ENCODE measurements at regions not wholly inside any gene's neighbourhood (a gene's known extent, or its start where the extent isn't known, plus 50 kb on each side); places are given as distances from the start of the nearest gene placed in this dataset.
"Not testable (repeated sequence)": the region's sequence is repeated elsewhere in the genome, so short reads cannot be mapped to it uniquely, and the experiment has no call there.

DNA sequence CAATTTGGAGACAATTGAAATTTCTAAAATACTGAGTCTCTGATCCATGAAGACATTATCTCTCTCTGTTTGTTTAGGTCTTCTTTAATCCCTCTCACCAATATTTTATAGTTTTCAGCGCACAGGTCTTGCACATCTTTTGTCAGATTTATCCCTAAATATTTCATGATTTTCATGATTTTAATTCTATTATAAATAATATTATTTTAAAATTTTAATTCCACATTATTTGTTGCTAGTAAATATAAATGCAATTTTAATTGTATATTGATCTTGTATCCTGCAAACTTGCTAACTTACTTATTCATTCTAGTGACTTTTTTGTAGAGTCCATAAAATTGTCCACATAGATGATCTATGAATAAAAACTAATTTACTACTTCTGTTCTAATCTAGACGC lies 112.6 kb upstream of the TNPO1 start:
- no TSS peak for BruUV-seq (replicated peaks)
- Histone ChIP-seq H3F3A (ENCODE audit: low read length, unreplicated experiment) (no peaks in the 10 kb centered on the region), H3K4me1 (ENCODE audit: insufficient read depth, low read length) (no peaks in the 10 kb centered on the region), H3K9me2 (replicated peaks; ENCODE audit: low read length) (no peaks in the 10 kb centered on the region), H3K9ac (ENCODE audit: low read length) (no peak overlapping the region), H3K27ac (ENCODE audit: low read length) (no peak overlapping the region), H2AFZ (ENCODE audit: low read length) (no peak overlapping the region), H3K4me2 (ENCODE audit: low read length) (no peak overlapping the region), H3K36me3 (ENCODE audit: low read depth, low read length) (no peaks in the 10 kb centered on the region), H4K20me1 (ENCODE audit: low read length) (no peaks in the 10 kb centered on the region), H3K79me2 (ENCODE audit: low read length) (no peaks in the 10 kb centered on the region), H3K27me3 (ENCODE audit: low read length) (no peaks in the 10 kb centered on the region), H3K9me3 (ENCODE audit: low read length) (no peaks in the 10 kb centered on the region), H3K4me3 (ENCODE audit: low read length) (no peak overlapping the region)
- intact Hi-C loops (cut with micrococcal nuclease): no loop called here
- POLR2A ChIA-PET (ENCODE audit: unreplicated experiment): no interaction called here
- CTCF ChIA-PET: no interaction called here
- TF ChIP-seq EZH2phosphoT487 (IDR thresholded peaks at IDR 0.05; ENCODE audit: borderline replicate concordance, low read length): no peak
- no peak for TF ChIP-seq EZH2 (IDR thresholded peaks at IDR 0.05; ENCODE audit: low read length, unreplicated experiment)
- TF ChIP-seq, protein P1, sequence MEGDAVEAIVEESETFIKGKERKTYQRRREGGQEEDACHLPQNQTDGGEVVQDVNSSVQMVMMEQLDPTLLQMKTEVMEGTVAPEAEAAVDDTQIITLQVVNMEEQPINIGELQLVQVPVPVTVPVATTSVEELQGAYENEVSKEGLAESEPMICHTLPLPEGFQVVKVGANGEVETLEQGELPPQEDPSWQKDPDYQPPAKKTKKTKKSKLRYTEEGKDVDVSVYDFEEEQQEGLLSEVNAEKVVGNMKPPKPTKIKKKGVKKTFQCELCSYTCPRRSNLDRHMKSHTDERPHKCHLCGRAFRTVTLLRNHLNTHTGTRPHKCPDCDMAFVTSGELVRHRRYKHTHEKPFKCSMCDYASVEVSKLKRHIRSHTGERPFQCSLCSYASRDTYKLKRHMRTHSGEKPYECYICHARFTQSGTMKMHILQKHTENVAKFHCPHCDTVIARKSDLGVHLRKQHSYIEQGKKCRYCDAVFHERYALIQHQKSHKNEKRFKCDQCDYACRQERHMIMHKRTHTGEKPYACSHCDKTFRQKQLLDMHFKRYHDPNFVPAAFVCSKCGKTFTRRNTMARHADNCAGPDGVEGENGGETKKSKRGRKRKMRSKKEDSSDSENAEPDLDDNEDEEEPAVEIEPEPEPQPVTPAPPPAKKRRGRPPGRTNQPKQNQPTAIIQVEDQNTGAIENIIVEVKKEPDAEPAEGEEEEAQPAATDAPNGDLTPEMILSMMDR (conservative IDR thresholded peaks at IDR 0.05; ENCODE audit: low read depth, low read length): no peak
- ATAC-seq (no peak), DNase-seq (no peak)

DNA sequence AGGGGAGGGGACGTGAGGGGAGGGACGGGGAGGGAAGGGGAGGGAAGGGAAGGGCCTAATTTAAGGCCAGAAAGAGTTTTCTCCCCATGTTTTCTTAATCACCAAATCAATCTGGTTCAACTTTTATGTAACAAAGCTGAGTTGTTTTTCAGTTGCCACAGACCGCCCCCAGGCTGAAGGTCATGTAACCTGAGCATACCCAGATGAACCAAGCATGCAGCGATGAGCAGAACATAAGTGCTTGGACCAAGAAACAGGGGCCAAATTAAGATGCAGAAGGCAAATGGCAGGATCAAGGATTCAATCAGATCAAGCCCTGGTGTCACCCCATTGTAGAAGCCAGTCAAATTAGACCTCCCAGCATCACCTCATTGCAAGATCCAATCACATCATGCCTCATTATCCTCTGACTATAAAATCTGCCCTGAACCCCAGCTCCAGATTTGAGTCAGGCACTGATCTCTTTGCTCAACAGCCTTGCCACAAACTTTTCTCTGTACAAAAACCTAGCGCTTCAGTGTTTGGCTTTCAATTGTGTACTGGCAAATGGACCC lies 113.5 kb upstream of the TNPO1 start:
- CTCF ChIA-PET: no interaction called here
- POLR2A ChIA-PET (ENCODE audit: unreplicated experiment): no interaction called here
- no peaks in the 10 kb centered on the region for H3F3A ChIP-seq (ENCODE audit: low read length, unreplicated experiment)
- BruUV-seq (replicated peaks): no TSS peak
- H3K27ac ChIP-seq (ENCODE audit: low read length): no peak overlapping the region
- H3K4me3 ChIP-seq (ENCODE audit: low read length): no peak overlapping the region
- no peaks in the 10 kb centered on the region for H3K4me1 ChIP-seq (ENCODE audit: insufficient read depth, low read length)
- no peaks in the 10 kb centered on the region for H3K9me3 ChIP-seq (ENCODE audit: low read length)
- no peaks in the 10 kb centered on the region for H3K36me3 ChIP-seq (ENCODE audit: low read depth, low read length)
- no peak overlapping the region for H3K9ac ChIP-seq (ENCODE audit: low read length)
- no peak overlapping the region for H2AFZ ChIP-seq (ENCODE audit: low read length)
- TF ChIP-seq, protein P1 (conservative IDR thresholded peaks at IDR 0.05; ENCODE audit: low read depth, low read length): no peak
- TF ChIP-seq EZH2phosphoT487 (IDR thresholded peaks at IDR 0.05; ENCODE audit: borderline replicate concordance, low read length): no peak
- TF ChIP-seq EZH2 (IDR thresholded peaks at IDR 0.05; ENCODE audit: low read length, unreplicated experiment): no peak
- no peak for ATAC-seq
- no peak overlapping the region for H3K4me2 ChIP-seq (ENCODE audit: low read length)
- no peak for DNase-seq
- no peaks in the 10 kb centered on the region for H3K9me2 ChIP-seq (replicated peaks; ENCODE audit: low read length)
- intact Hi-C loops (cut with micrococcal nuclease): no loop called here
- H3K27me3 ChIP-seq (ENCODE audit: low read length): no peaks in the 10 kb centered on the region
- H3K79me2 ChIP-seq (ENCODE audit: low read length): no peaks in the 10 kb centered on the region
- H4K20me1 ChIP-seq (ENCODE audit: low read length): no peaks in the 10 kb centered on the region

DNA sequence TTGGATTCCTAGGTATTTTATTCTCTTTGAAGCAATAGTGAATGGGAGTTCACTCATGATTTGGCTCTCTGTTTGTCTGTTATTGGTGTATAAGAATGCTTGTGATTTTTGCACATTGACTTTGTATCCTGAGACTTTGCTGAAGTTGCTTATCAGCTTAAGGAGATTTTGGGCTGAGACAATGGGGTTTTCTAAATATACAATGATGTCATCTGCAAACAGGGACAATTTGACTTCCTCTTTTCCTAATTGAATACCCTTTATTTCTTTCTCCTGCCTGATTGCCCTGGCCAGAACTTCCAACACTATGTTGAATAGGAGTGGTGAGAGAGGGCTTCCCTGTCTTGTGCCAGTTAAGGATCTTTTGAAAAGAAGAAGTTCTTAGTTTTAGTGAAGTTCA lies 114.4 kb upstream of the TNPO1 start:
- BruUV-seq (replicated peaks); H3K4me1 ChIP-seq (ENCODE audit: insufficient read depth, low read length); H4K20me1 ChIP-seq (ENCODE audit: low read length); H3K4me2 ChIP-seq (ENCODE audit: low read length); H3K9me2 ChIP-seq (replicated peaks; ENCODE audit: low read length); POLR2A ChIA-PET (ENCODE audit: unreplicated experiment); H3K9me3 ChIP-seq (ENCODE audit: low read length); H3K79me2 ChIP-seq (ENCODE audit: low read length); intact Hi-C loops (cut with micrococcal nuclease); H3K27ac ChIP-seq (ENCODE audit: low read length); H3K36me3 ChIP-seq (ENCODE audit: low read depth, low read length); DNase-seq; CTCF ChIA-PET; H3F3A ChIP-seq (ENCODE audit: low read length, unreplicated experiment); H3K27me3 ChIP-seq (ENCODE audit: low read length); ATAC-seq; H3K4me3 ChIP-seq (ENCODE audit: low read length); H2AFZ ChIP-seq (ENCODE audit: low read length); H3K9ac ChIP-seq (ENCODE audit: low read length): not testable (repeated sequence)

Data from PC-3 (cell line).